ENCODE measurements at regions not wholly inside any gene's neighbourhood (a gene's known extent, or its start where the extent isn't known, plus 50 kb on each side); places are given as distances from the start of the nearest gene placed in this dataset.

GRCh38 chr15:25493823-25494526 is 55.2 kb upstream of the UBE3A start:
- H3K9ac ChIP-seq (ENCODE audit: insufficient read length, low read depth) = no peak overlapping the region
- H3K4me1 ChIP-seq (ENCODE audit: insufficient read depth, insufficient read length) = no peaks in the 10 kb centered on the region
- H3K27me3 ChIP-seq (ENCODE audit: insufficient read depth, insufficient read length) = no peaks in the 10 kb centered on the region
- H3K4me3 ChIP-seq (ENCODE audit: insufficient read length, low read depth) = no peak overlapping the region
- H3K9me3 ChIP-seq (ENCODE audit: insufficient read depth, low read length) = peaks cover 3% of the 10 kb centered on the region; the same call in 1 of the 2 replicates
- no peaks in the 10 kb centered on the region for H3K36me3 ChIP-seq (ENCODE audit: insufficient read depth, insufficient read length, low read length)
- no peak for TF ChIP-seq YY1 (IDR thresholded peaks at IDR 0.05; ENCODE audit: insufficient read depth, insufficient read length)
- no peak for TF ChIP-seq ZNF274 (IDR thresholded peaks at IDR 0.05; ENCODE audit: low read depth, low read length)
- no peak for TF ChIP-seq SUZ12 (IDR thresholded peaks at IDR 0.05; ENCODE audit: extremely low read depth, insufficient read depth, insufficient read length)
- no peak for DNase-seq (ENCODE audit: low read depth, low spot score)

GRCh38 chr15:25492315-25492714 is 53.5 kb upstream of the UBE3A start:
- Histone ChIP-seq H3K36me3 (ENCODE audit: insufficient read depth, insufficient read length, low read length) (no peaks in the 10 kb centered on the region), H3K27me3 (ENCODE audit: insufficient read depth, insufficient read length) (no peaks in the 10 kb centered on the region), H3K9me3 (ENCODE audit: insufficient read depth, low read length) (peaks cover 3% of the 10 kb centered on the region; the same call in 1 of the 2 replicates), H3K9ac (ENCODE audit: insufficient read length, low read depth) (no peak overlapping the region), H3K4me1 (ENCODE audit: insufficient read depth, insufficient read length) (no peaks in the 10 kb centered on the region), H3K4me3 (ENCODE audit: insufficient read length, low read depth) (no peak overlapping the region)
- no peak for DNase-seq (ENCODE audit: low read depth, low spot score)
- no peak for TF ChIP-seq SUZ12 (IDR thresholded peaks at IDR 0.05; ENCODE audit: extremely low read depth, insufficient read depth, insufficient read length)
- no peak for TF ChIP-seq ZNF274 (IDR thresholded peaks at IDR 0.05; ENCODE audit: low read depth, low read length)
- no peak for TF ChIP-seq YY1 (IDR thresholded peaks at IDR 0.05; ENCODE audit: insufficient read depth, insufficient read length)

Data from NT2/D1 (cell line).